Erythroblast (primary cell): ENCODE measurements at regions not wholly inside any gene's neighbourhood (a gene's known extent, or its start where the extent isn't known, plus 50 kb on each side); places are given as distances from the start of the nearest gene placed in this dataset.

Experiments
- GATA1 ChIP-seq: IDR thresholded peaks from 2 replicates; pipeline ENCODE4 v1.6.1; 2011; ENCODE audit warnings: low read depth, mild to moderate bottlenecking, control low read depth, low read length, moderate library complexity
- POLR2A ChIP-seq: IDR thresholded peaks from 2 replicates; pipeline ENCODE4 v1.6.1; 2011; ENCODE audit warnings: mild to moderate bottlenecking, low read length

DNA sequence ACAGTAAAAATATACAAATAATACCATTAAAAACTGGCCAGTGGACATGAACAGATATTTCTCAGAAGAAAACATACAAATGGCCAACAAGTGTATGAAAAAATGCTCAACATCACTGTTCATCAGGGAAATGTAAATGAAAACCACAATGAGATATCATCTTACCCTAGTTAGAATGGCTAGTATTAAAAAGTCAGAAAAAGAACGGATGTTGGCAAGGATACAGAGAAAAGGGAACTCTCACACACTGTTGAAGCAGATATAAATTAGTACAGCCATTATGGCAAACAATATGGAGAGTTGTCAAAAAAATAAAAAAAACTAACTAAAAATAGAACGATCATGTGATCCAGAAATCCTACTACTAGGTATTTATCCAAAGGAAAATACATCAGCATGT, 222.7 kb upstream of the NAALADL2 start:
- TF ChIP-seq POLR2A, result no peak
- no peak for TF ChIP-seq GATA1
